ENCODE measurements at regions not wholly inside any gene's neighbourhood (a gene's known extent, or its start where the extent isn't known, plus 50 kb on each side); places are given as distances from the start of the nearest gene placed in this dataset.

DNA sequence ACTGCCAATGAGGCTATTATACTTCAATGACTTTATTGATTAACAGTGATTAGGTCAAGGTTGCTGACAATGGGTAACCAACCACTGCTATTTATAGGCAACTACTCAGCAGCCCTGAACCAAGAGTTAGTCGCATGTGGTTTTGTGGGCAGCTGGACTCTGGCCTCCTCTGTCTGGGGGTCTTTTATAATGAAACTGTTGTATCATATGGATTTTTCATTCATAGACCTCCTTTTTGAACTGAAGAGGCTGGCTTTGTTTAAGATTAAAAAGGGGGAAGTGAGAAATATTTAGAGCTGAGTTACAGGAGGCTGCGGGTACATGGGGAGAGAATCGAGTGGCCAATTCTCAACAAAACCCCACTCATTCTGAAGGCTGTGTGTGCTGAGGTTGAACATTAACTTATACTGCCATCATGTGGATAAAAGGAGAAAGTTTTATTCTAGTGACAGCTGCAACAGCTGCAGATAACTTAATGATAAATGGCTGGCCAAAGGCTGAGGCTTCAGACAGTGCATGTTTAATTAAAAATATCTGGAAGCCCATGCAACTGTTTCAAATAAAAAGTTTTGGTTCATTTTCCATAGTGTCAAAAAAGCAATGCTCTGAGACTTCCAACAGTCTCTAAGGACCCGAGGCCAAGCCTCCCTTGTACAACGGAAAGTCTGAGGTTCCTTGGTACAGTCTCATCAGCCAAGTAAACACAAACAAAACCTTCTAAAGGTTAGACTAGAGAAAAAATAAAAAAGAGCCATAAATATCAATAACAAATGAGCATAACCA is 682.6 kb downstream of the KCNA4 start:
- TF ChIP-seq REST (IDR thresholded peaks at IDR 0.05; ENCODE audit: insufficient read depth in 1 of 2, low read depth in 2 of 2, low read length in 1 of 2) = no peak
- TF ChIP-seq POLR2AphosphoS5 (IDR thresholded peaks at IDR 0.05; ENCODE audit: low read depth, low read length) = no peak
- TF ChIP-seq, protein P1, sequence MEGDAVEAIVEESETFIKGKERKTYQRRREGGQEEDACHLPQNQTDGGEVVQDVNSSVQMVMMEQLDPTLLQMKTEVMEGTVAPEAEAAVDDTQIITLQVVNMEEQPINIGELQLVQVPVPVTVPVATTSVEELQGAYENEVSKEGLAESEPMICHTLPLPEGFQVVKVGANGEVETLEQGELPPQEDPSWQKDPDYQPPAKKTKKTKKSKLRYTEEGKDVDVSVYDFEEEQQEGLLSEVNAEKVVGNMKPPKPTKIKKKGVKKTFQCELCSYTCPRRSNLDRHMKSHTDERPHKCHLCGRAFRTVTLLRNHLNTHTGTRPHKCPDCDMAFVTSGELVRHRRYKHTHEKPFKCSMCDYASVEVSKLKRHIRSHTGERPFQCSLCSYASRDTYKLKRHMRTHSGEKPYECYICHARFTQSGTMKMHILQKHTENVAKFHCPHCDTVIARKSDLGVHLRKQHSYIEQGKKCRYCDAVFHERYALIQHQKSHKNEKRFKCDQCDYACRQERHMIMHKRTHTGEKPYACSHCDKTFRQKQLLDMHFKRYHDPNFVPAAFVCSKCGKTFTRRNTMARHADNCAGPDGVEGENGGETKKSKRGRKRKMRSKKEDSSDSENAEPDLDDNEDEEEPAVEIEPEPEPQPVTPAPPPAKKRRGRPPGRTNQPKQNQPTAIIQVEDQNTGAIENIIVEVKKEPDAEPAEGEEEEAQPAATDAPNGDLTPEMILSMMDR (IDR thresholded peaks at IDR 0.05) = peak; percentile 67
- TF ChIP-seq TCF7L2 (IDR thresholded peaks at IDR 0.05; ENCODE audit: low read depth, low read length) = no peak
